ENCODE measurements at regions not wholly inside any gene's neighbourhood (a gene's known extent, or its start where the extent isn't known, plus 50 kb on each side); places are given as distances from the start of the nearest gene placed in this dataset.

DNA sequence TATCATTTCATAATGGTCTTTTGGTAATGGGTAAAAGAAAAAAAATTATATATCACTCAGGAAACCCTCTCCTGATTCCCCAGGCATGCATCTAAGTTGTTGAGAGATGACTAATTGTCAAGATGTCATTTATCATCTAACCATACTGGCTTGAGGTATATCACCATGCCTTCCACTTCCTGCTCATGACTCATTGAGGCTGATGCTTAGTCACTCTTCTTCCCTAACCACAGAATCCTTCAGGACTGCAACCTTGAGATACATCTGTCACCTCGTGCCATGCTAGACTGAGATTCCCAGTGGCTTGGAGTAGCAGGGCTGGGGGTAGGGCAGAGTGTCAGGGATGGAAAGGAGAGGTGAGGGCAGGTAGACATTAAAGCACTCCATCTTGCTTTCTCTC, 782.5 kb upstream of the INTU start:
- RAD21 ChIA-PET (ENCODE audit: unreplicated experiment), result no interaction called here
- ATAC-seq, result peak; percentile 82
- SMC1A ChIA-PET (ENCODE audit: uncharacterized antibody, unreplicated experiment), result no interaction called here
- CTCF ChIA-PET, result interaction anchor here (0.6 to 1.0 kb wide), 2 partner anchors 9 to 61 kb away, joined by 3 to 4 read pairs; no protein-coding TSS in a partner anchor
- Histone ChIP-seq H3K9me3 (replicated peaks; ENCODE audit: control insufficient read depth, insufficient read depth, low read length) (no peaks in the 10 kb centered on the region), H2AFZ (ENCODE audit: control insufficient read depth, low read depth, low read length) (no peak overlapping the region), H3K4me1 (ENCODE audit: control insufficient read depth, insufficient read depth, low read length) (no peaks in the 10 kb centered on the region), H3K4me2 (ENCODE audit: control insufficient read depth, insufficient read depth) (no peak overlapping the region), H4K20me1 (ENCODE audit: control insufficient read depth, insufficient read depth) (no peaks in the 10 kb centered on the region), H3K79me2 (ENCODE audit: control insufficient read depth, insufficient read depth, low read length) (no peaks in the 10 kb centered on the region), H3K36me3 (ENCODE audit: control insufficient read depth in 2 of 2, insufficient read depth in 2 of 2, low read length in 1 of 2) (no peaks in the 10 kb centered on the region), H3K9ac (ENCODE audit: control insufficient read depth, insufficient read depth, low read length) (no peak overlapping the region), H3K27me3 (replicated peaks in 1 of 2; ENCODE audit: control insufficient read depth in 2 of 2, insufficient read depth in 2 of 2, low read length in 1 of 2) (no peaks in the 10 kb centered on the region), H3K4me3 (no peak overlapping the region), H3K27ac (ENCODE audit: control insufficient read depth, insufficient read depth) (no peak overlapping the region)
- WGBS (ENCODE audit: insufficient coverage, insufficient replicate concordance, low lambda C conversion rate, missing lambda C conversion rate), result 0% methylated on average over 1 of the region's 1 CpG
- BruUV-seq (replicated peaks), result no TSS peak
- POLR2A ChIA-PET, result no interaction called here
- in situ Hi-C loops (cut with MboI) (no loop called here), intact Hi-C loops (cut with micrococcal nuclease; ENCODE audit: unreplicated experiment) (no loop called here)
- FAIRE-seq, result no peak
- no peak for DNase-seq (ENCODE audit: low read depth, low spot score)
- TF ChIP-seq NR2C1 (IDR thresholded peaks at IDR 0.05) (no peak), GATAD2B (conservative IDR thresholded peaks at IDR 0.05; ENCODE audit: low read depth) (0 out of 2 replicates have a peak, but pooled peaks have one; percentile 44), MTA3 (IDR thresholded peaks at IDR 0.05; ENCODE audit: borderline replicate concordance, low read length) (no peak), YBX1 (IDR thresholded peaks at IDR 0.05) (no peak), BRCA1 (IDR thresholded peaks at IDR 0.05; ENCODE audit: low read depth, low read length) (no peak), BMI1 (IDR thresholded peaks at IDR 0.05; ENCODE audit: borderline replicate concordance) (0 out of 2 replicates have a peak, but pooled peaks have one; percentile 30), POLR2A (IDR thresholded peaks at IDR 0.05; ENCODE audit: low read depth, low read length) (no peak), FOS (IDR thresholded peaks at IDR 0.05; ENCODE audit: borderline replicate concordance, extremely low read depth, insufficient read length) (no peak), MEF2B (IDR thresholded peaks at IDR 0.05; ENCODE audit: partially characterized antibody, poor library complexity, severe bottlenecking) (no peak), CBX5 (IDR thresholded peaks at IDR 0.05; ENCODE audit: low read depth) (no peak), TARDBP (IDR thresholded peaks at IDR 0.05; ENCODE audit: borderline replicate concordance) (no peak), RB1 (IDR thresholded peaks at IDR 0.05; ENCODE audit: borderline replicate concordance) (no peak), SIN3A (IDR thresholded peaks at IDR 0.05; ENCODE audit: low read depth, low read length) (no peak), SREBF1 (IDR thresholded peaks at IDR 0.05; ENCODE audit: low read length) (no peak), SMARCA5 (IDR thresholded peaks at IDR 0.05) (no peak)
- TF ChIP-seq, protein P1, sequence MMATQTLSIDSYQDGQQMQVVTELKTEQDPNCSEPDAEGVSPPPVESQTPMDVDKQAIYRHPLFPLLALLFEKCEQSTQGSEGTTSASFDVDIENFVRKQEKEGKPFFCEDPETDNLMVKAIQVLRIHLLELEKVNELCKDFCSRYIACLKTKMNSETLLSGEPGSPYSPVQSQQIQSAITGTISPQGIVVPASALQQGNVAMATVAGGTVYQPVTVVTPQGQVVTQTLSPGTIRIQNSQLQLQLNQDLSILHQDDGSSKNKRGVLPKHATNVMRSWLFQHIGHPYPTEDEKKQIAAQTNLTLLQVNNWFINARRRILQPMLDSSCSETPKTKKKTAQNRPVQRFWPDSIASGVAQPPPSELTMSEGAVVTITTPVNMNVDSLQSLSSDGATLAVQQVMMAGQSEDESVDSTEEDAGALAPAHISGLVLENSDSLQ (IDR thresholded peaks at IDR 0.05), result peak; percentile 51; the same call in 1 of the 2 replicates
- TF ChIP-seq, protein P2, sequence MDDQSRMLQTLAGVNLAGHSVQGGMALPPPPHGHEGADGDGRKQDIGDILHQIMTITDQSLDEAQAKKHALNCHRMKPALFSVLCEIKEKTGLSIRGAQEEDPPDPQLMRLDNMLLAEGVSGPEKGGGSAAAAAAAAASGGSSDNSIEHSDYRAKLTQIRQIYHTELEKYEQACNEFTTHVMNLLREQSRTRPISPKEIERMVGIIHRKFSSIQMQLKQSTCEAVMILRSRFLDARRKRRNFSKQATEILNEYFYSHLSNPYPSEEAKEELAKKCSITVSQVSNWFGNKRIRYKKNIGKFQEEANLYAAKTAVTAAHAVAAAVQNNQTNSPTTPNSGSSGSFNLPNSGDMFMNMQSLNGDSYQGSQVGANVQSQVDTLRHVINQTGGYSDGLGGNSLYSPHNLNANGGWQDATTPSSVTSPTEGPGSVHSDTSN (IDR thresholded peaks at IDR 0.05; ENCODE audit: insufficient replicate concordance, low read depth, low read length), result peak; percentile 55
- TF ChIP-seq, protein P3, sequence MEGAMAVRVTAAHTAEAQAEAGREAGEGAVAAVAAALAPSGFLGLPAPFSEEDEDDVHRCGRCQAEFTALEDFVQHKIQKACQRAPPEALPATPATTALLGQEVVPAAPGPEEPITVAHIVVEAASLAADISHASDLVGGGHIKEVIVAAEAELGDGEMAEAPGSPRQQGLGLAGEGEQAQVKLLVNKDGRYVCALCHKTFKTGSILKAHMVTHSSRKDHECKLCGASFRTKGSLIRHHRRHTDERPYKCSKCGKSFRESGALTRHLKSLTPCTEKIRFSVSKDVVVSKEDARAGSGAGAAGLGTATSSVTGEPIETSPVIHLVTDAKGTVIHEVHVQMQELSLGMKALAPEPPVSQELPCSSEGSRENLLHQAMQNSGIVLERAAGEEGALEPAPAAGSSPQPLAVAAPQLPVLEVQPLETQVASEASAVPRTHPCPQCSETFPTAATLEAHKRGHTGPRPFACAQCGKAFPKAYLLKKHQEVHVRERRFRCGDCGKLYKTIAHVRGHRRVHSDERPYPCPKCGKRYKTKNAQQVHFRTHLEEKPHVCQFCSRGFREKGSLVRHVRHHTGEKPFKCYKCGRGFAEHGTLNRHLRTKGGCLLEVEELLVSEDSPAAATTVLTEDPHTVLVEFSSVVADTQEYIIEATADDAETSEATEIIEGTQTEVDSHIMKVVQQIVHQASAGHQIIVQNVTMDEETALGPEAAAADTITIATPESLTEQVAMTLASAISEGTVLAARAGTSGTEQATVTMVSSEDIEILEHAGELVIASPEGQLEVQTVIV (IDR thresholded peaks at IDR 0.05; ENCODE audit: borderline replicate concordance, partially characterized antibody), result no peak
- TF ChIP-seq, protein P4, sequence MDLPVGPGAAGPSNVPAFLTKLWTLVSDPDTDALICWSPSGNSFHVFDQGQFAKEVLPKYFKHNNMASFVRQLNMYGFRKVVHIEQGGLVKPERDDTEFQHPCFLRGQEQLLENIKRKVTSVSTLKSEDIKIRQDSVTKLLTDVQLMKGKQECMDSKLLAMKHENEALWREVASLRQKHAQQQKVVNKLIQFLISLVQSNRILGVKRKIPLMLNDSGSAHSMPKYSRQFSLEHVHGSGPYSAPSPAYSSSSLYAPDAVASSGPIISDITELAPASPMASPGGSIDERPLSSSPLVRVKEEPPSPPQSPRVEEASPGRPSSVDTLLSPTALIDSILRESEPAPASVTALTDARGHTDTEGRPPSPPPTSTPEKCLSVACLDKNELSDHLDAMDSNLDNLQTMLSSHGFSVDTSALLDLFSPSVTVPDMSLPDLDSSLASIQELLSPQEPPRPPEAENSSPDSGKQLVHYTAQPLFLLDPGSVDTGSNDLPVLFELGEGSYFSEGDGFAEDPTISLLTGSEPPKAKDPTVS (IDR thresholded peaks at IDR 0.05; ENCODE audit: low read depth, low read length), result no peak
- TF ChIP-seq, protein P5, sequence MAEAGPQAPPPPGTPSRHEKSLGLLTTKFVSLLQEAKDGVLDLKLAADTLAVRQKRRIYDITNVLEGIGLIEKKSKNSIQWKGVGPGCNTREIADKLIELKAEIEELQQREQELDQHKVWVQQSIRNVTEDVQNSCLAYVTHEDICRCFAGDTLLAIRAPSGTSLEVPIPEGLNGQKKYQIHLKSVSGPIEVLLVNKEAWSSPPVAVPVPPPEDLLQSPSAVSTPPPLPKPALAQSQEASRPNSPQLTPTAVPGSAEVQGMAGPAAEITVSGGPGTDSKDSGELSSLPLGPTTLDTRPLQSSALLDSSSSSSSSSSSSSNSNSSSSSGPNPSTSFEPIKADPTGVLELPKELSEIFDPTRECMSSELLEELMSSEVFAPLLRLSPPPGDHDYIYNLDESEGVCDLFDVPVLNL (IDR thresholded peaks at IDR 0.05; ENCODE audit: low read depth, low read length), result no peak
